Activated T-cell treated with anti-CD3 and anti-CD28 coated beads, Interleukin-2, amount 50 U/mL, for 48 hours (primary cell): ENCODE measurements at regions not wholly inside any gene's neighbourhood (a gene's known extent, or its start where the extent isn't known, plus 50 kb on each side); places are given as distances from the start of the nearest gene placed in this dataset.

Experiments
- DNase-seq, 2 experiments: peaks; one replicate each; pipeline ENCODE4 v3.0.0-alpha.2; 2020

DNA sequence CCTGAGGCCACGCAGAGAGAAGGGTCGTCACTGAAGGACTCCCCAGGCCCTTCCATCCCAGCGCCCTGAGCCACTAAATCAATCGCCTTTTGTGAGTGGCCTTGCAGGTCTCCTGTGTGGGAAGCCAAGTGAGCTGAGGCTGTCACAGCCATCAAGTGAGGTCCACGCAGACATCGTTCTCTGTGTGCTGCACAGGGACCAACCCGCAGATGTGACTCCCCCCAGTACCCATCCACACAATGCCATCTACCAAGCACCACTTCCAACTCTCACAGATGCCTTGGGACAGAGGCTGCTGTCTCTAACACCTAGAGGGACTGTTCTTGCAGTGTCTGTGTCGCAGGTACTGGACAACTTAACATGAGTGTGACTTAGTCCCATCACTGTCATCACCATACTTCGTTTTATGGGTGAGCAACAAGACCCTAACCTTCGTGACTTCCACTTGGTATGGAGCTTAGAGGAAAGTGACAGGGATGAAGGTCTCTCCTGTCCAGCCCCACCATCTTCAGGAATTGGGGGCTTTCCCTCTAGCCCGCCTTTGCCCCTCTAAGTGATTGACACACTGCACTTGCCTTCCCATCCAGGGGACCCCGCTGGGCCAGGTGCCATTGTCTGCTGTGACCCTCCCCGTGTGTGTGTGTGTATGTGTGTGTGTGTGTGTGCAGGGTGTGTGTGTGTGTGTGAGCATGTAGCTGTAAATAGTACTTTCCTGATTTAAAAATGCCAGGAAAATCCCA lies 51.4 kb upstream of the TMEM72 start:
- no peak for DNase-seq

DNA sequence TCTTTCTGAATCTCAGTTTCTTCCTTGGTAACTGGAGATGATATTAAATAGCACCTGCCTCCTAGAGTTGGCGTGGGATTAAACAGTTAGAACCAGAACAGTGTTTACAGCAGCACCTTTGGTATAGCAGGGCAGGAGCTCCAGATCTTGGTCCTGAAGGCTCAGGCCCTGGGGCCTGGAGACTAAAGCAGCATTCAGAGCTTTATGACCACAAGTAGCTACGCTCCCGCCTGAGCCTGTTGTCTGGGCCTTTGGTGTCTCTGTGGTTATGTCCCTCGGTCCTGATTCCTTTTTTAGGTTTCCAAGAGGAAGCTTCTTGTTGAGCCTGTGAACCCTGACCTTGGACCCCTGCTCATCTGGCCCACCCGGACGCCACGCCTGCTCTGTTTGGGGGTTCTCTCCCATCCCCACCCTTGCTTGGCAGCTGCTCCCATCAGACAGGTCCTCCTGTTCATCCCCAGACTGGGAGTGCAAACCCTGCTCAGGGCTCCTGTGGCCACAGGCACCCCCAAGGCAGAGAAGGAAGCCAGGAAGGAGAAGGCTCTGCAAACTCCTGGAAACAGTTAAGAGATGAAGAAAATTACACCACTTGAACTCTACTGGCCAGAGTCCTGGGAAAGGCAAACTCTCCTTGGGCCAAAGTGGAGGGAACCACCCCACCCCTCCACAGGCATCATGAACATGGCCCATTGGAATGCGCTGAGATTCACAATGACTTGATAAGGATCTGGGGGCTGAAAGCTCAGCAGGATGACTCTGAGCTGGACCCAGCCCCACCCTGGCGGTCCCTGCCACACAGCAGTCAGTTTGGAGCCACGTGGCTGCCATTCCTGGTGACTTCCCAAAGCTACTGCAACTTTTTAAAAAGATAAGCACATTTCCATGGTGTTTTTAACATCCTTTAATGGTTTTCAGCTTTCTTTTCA lies 50.1 kb upstream of the TMEM72 start:
- DNase-seq, result no peak
